ENCODE measurements at regions not wholly inside any gene's neighbourhood (a gene's known extent, or its start where the extent isn't known, plus 50 kb on each side); places are given as distances from the start of the nearest gene placed in this dataset.

GRCh38 chr11:39804271-39804670, 1655.2 kb downstream of the LRRC4C start:
- no peak overlapping the region for H3K4me3 ChIP-seq (ENCODE audit: low read depth, low read length)
- DNase-seq (ENCODE audit: low read depth) = no peak
- TF ChIP-seq CTCF (IDR thresholded peaks at IDR 0.05; ENCODE audit: low read depth, low read length, missing control alignments) = no peak
- in situ Hi-C loops (cut with HindIII; ENCODE audit: low sequenced_read_pairs) = no loop called here

GRCh38 chr11:39786682-39787081, 1672.8 kb downstream of the LRRC4C start:
- DNase-seq (ENCODE audit: low read depth) = no peak
- in situ Hi-C loops (cut with HindIII; ENCODE audit: low sequenced_read_pairs) = no loop called here
- H3K4me3 ChIP-seq (ENCODE audit: low read depth, low read length) = no peak overlapping the region
- no peak for TF ChIP-seq CTCF (IDR thresholded peaks at IDR 0.05; ENCODE audit: low read depth, low read length, missing control alignments)

- no peak for TF ChIP-seq CTCF (IDR thresholded peaks at IDR 0.05; ENCODE audit: low read depth, low read length, missing control alignments)
- in situ Hi-C loops (cut with HindIII; ENCODE audit: low sequenced_read_pairs) = no loop called here
- H3K4me3 ChIP-seq (ENCODE audit: low read depth, low read length) = no peak overlapping the region
- no peak for DNase-seq (ENCODE audit: low read depth)
Measured at GRCh38 chr11:39786281-39786680, 1673.2 kb downstream of the LRRC4C start.

GRCh38 chr11:39784873-39785272, 1674.6 kb downstream of the LRRC4C start:
- in situ Hi-C loops (cut with HindIII; ENCODE audit: low sequenced_read_pairs) = no loop called here
- H3K4me3 ChIP-seq (ENCODE audit: low read depth, low read length) = no peak overlapping the region
- no peak for DNase-seq (ENCODE audit: low read depth)
- TF ChIP-seq CTCF (IDR thresholded peaks at IDR 0.05; ENCODE audit: low read depth, low read length, missing control alignments) = no peak

GRCh38 chr11:39780131-39780530, 1679.3 kb downstream of the LRRC4C start:
- in situ Hi-C loops (cut with HindIII; ENCODE audit: low sequenced_read_pairs) = no loop called here
- H3K4me3 ChIP-seq (ENCODE audit: low read depth, low read length) = no peak overlapping the region
- no peak for TF ChIP-seq CTCF (IDR thresholded peaks at IDR 0.05; ENCODE audit: low read depth, low read length, missing control alignments)
- no peak for DNase-seq (ENCODE audit: low read depth)

GRCh38 chr11:39777035-39777434, 1682.4 kb downstream of the LRRC4C start:
- DNase-seq (ENCODE audit: low read depth) = no peak
- in situ Hi-C loops (cut with HindIII; ENCODE audit: low sequenced_read_pairs) = no loop called here
- TF ChIP-seq CTCF (IDR thresholded peaks at IDR 0.05; ENCODE audit: low read depth, low read length, missing control alignments) = no peak
- no peak overlapping the region for H3K4me3 ChIP-seq (ENCODE audit: low read depth, low read length)
